ENCODE measurements at regions not wholly inside any gene's neighbourhood (a gene's known extent, or its start where the extent isn't known, plus 50 kb on each side); places are given as distances from the start of the nearest gene placed in this dataset.

DNA sequence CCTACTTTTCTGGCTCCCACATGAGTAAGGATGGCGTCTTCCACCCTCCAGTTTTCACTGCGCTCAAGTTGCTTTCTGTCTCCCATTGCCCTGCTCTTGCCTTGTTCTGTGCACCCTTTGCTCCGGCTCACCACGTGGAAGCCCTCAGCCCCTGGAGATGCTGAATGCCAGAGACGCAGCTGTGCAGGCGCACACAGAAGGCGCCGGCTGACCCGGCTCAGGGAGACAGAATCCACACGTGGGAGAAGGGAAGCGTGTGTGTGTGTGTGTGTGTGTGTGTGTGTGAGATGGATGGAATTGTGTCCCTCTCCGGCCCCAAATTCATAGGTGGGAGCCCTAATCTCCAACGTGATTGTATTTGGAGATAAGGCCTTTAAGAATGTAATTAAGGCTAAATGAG is 118.2 kb upstream of the ERRFI1 start:
- Mint-ChIP-seq H3K27ac (peak overlapping the region; percentile 69), H3K4me3 (no peak overlapping the region), H3K36me3 (ENCODE audit: low read depth) (no peaks in the 10 kb centered on the region), H3K4me1 (peaks cover 49% of the 10 kb centered on the region), H3K9me3 (no peaks in the 10 kb centered on the region), H3K27me3 (ENCODE audit: low read depth, poor library complexity) (peaks cover 4% of the 10 kb centered on the region)
- DNase-seq: no peak
- TF ChIP-seq CTCF (IDR thresholded peaks at IDR 0.05): no peak

GRCh38 chr1:8142955-8143629 is 117.0 kb upstream of the ERRFI1 start:
- peaks cover 4% of the 10 kb centered on the region for H3K27me3 Mint-ChIP-seq (ENCODE audit: low read depth, poor library complexity)
- H3K27ac Mint-ChIP-seq: peak overlapping the region; percentile 93
- H3K9me3 Mint-ChIP-seq: no peaks in the 10 kb centered on the region
- no peak for TF ChIP-seq CTCF (IDR thresholded peaks at IDR 0.05)
- no peaks in the 10 kb centered on the region for H3K36me3 Mint-ChIP-seq (ENCODE audit: low read depth)
- H3K4me3 Mint-ChIP-seq: no peak overlapping the region
- peaks cover 58% of the 10 kb centered on the region for H3K4me1 Mint-ChIP-seq
- DNase-seq: no peak

DNA sequence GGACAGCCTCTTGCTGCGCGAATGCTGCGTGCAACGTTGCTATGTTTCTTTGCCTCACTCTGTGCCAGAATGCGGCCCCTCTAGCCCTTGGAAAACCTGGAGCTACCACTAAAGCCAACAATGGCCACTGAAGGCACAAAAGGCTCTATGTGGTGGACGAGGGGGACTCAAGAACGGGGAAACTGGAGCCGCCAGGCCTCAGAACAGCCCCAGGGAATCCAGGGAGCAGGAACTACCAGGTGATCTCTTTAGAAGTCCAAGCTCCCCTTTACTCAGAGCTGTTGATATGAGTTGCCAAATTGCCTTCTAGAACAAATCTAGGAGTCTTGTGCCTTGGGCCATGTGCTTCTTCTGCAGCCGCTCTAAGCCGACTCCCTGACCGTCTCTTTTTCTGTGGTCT is 113.8 kb upstream of the ERRFI1 start:
- TF ChIP-seq CTCF (IDR thresholded peaks at IDR 0.05): no peak
- H3K9me3 Mint-ChIP-seq: no peaks in the 10 kb centered on the region
- H3K27ac Mint-ChIP-seq: peak overlapping the region; percentile 54
- peaks cover 7% of the 10 kb centered on the region for H3K27me3 Mint-ChIP-seq (ENCODE audit: low read depth, poor library complexity)
- no peaks in the 10 kb centered on the region for H3K36me3 Mint-ChIP-seq (ENCODE audit: low read depth)
- H3K4me1 Mint-ChIP-seq: peaks cover 74% of the 10 kb centered on the region
- no peak overlapping the region for H3K4me3 Mint-ChIP-seq
- no peak for DNase-seq

- peaks cover 75% of the 10 kb centered on the region for H3K4me1 Mint-ChIP-seq
Observed at GRCh38 chr1:8139383-8139782, 113.3 kb upstream of the ERRFI1 start.

GRCh38 chr1:8138673-8139072 is 112.6 kb upstream of the ERRFI1 start:
- DNase-seq: no peak
- peak overlapping the region; percentile 99 for H3K27ac Mint-ChIP-seq
- peaks cover 7% of the 10 kb centered on the region for H3K27me3 Mint-ChIP-seq (ENCODE audit: low read depth, poor library complexity)
- H3K4me3 Mint-ChIP-seq: no peak overlapping the region
- no peaks in the 10 kb centered on the region for H3K9me3 Mint-ChIP-seq
- H3K36me3 Mint-ChIP-seq (ENCODE audit: low read depth): no peaks in the 10 kb centered on the region
- TF ChIP-seq CTCF (IDR thresholded peaks at IDR 0.05): no peak
- peaks cover 77% of the 10 kb centered on the region for H3K4me1 Mint-ChIP-seq

More at GRCh38 chr1:8139383-8139782, 113.3 kb upstream of the ERRFI1 start:
- Mint-ChIP-seq H3K9me3 (no peaks in the 10 kb centered on the region), H3K27ac (peak overlapping the region; percentile 54), H3K36me3 (ENCODE audit: low read depth) (no peaks in the 10 kb centered on the region), H3K4me3 (no peak overlapping the region), H3K27me3 (ENCODE audit: low read depth, poor library complexity) (peaks cover 7% of the 10 kb centered on the region)
- no peak for DNase-seq
- TF ChIP-seq CTCF (IDR thresholded peaks at IDR 0.05): no peak
